Neural cell (in vitro differentiated cells): ENCODE measurements at regions not wholly inside any gene's neighbourhood (a gene's known extent, or its start where the extent isn't known, plus 50 kb on each side); places are given as distances from the start of the nearest gene placed in this dataset.

Source experiments
- EP300 ChIP-seq: fragments of 450-650 bp; conservative IDR thresholded peaks from 2 replicates; pipeline ENCODE4 v1.6.1; 2014; ENCODE audit warnings: antibody characterized with exemption, mild to moderate bottlenecking, moderate library complexity; ENCODE audit not compliant: poor library complexity, severe bottlenecking
- EZH2 ChIP-seq: fragments of 200-600, 300-800 bp; shearing (Covaris generic), sonication (generic); IDR thresholded peaks from 2 replicates; pipeline ENCODE4 v1.6.1; 2014; ENCODE audit warnings: antibody characterized with exemption, low read length, borderline replicate concordance, mild to moderate bottlenecking; ENCODE audit not compliant: insufficient read depth, poor library complexity, severe bottlenecking
- MXI1 ChIP-seq: fragments of 450-650 bp; conservative IDR thresholded peaks from 2 replicates; pipeline ENCODE4 v1.6.1; 2014; ENCODE audit warnings: antibody characterized with exemption, mild to moderate bottlenecking; ENCODE audit not compliant: poor library complexity, severe bottlenecking
- POLR2AphosphoS5 ChIP-seq: IDR thresholded peaks from 2 replicates; pipeline ENCODE4 v1.6.1; 2012
- RAD21 ChIP-seq: fragments of 450-650 bp; conservative IDR thresholded peaks from 2 replicates; pipeline ENCODE4 v1.6.1; 2014; ENCODE audit warnings: antibody characterized with exemption, mild to moderate bottlenecking, moderate library complexity
- REST ChIP-seq: IDR thresholded peaks from 2 replicates; pipeline ENCODE4 v1.6.1; 2012; ENCODE audit warnings: borderline replicate concordance
- SMC3 ChIP-seq: fragments of 450-650 bp; conservative IDR thresholded peaks from 2 replicates; pipeline ENCODE4 v1.6.1; 2014; ENCODE audit warnings: antibody characterized with exemption, mild to moderate bottlenecking, moderate library complexity; ENCODE audit not compliant: poor library complexity
- TAF1 ChIP-seq: IDR thresholded peaks from 2 replicates; pipeline ENCODE4 v1.6.1; 2012; ENCODE audit warnings: low read depth
- TF ChIP-seq, protein P1 (sequence below): fragments of 450-650 bp; IDR thresholded peaks from 2 replicates; pipeline ENCODE4 v1.5.1; 2014; ENCODE audit warnings: antibody characterized with exemption, mild to moderate bottlenecking, moderate library complexity; ENCODE audit not compliant: poor library complexity, severe bottlenecking

DNA sequence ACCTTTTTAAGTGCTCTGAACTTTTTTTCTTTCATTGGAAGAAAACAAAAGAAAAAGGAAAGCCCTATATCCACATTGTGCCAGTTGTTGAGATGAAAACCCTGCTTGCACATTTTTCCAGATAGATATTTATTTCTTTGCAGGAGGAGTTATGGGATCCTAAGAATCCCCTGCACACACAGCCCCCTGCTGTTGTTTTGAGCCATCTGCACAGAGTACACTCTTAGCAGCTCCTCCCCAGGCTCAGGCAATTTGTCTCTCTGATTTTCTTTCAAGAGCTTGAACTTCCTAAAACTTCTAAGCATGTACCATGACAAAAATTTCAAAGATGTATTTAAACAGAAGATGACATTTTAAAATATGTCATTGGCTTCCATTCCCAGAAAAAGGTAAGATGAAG lies 436.9 kb downstream of the METTL4 start:
- TF ChIP-seq, protein P1, sequence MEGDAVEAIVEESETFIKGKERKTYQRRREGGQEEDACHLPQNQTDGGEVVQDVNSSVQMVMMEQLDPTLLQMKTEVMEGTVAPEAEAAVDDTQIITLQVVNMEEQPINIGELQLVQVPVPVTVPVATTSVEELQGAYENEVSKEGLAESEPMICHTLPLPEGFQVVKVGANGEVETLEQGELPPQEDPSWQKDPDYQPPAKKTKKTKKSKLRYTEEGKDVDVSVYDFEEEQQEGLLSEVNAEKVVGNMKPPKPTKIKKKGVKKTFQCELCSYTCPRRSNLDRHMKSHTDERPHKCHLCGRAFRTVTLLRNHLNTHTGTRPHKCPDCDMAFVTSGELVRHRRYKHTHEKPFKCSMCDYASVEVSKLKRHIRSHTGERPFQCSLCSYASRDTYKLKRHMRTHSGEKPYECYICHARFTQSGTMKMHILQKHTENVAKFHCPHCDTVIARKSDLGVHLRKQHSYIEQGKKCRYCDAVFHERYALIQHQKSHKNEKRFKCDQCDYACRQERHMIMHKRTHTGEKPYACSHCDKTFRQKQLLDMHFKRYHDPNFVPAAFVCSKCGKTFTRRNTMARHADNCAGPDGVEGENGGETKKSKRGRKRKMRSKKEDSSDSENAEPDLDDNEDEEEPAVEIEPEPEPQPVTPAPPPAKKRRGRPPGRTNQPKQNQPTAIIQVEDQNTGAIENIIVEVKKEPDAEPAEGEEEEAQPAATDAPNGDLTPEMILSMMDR, result peak; percentile 16
- TF ChIP-seq POLR2AphosphoS5 (no peak), REST (no peak), SMC3 (no peak), EZH2 (no peak), RAD21 (no peak), MXI1 (no peak), EP300 (no peak), TAF1 (no peak)
